HFF-Myc (cell line): ENCODE measurements at regions not wholly inside any gene's neighbourhood (a gene's known extent, or its start where the extent isn't known, plus 50 kb on each side); places are given as distances from the start of the nearest gene placed in this dataset.

ENCODE experiments used
- DNase-seq: peaks from one replicate; pipeline ENCODE4 v3.0.0-alpha.2; 2011; ENCODE audit warnings: low read depth; ENCODE audit errors: extremely low read depth
- H3K4me3 ChIP-seq: replicated peaks from 2 replicates; pipeline ENCODE4 v1.5.1; 2011; ENCODE audit warnings: low read depth, mild to moderate bottlenecking, control low read depth, low read length
- CTCF ChIP-seq: IDR thresholded peaks from 2 replicates; pipeline ENCODE4 v1.5.1; 2012; ENCODE audit warnings: mild to moderate bottlenecking, low read depth, low read length, control low read depth; ENCODE audit errors: missing control alignments

GRCh38 chr14:86971292-86971691 lies 1021.7 kb downstream of the GALC start:
- no peak for DNase-seq
- TF ChIP-seq CTCF = no peak
- H3K4me3 ChIP-seq = no peak overlapping the region

- DNase-seq = no peak
- TF ChIP-seq CTCF = peak; percentile 48
- H3K4me3 ChIP-seq = no peak overlapping the region
Measured at GRCh38 chr14:86961106-86961716, 1031.8 kb downstream of the GALC start.

GRCh38 chr14:86955771-86956354 lies 1037.1 kb downstream of the GALC start:
- no peak for DNase-seq
- H3K4me3 ChIP-seq = no peak overlapping the region
- TF ChIP-seq CTCF = no peak

- no peak for TF ChIP-seq CTCF
- no peak overlapping the region for H3K4me3 ChIP-seq
- DNase-seq = no peak
Measured at GRCh38 chr14:86954623-86955022, 1038.4 kb downstream of the GALC start.

GRCh38 chr14:86946446-86946845 lies 1046.5 kb downstream of the GALC start:
- H3K4me3 ChIP-seq = no peak overlapping the region
- DNase-seq = no peak
- no peak for TF ChIP-seq CTCF

- no peak overlapping the region for H3K4me3 ChIP-seq
- TF ChIP-seq CTCF = no peak
- DNase-seq = no peak
Measured at GRCh38 chr14:86944434-86944833, 1048.5 kb downstream of the GALC start.
